GM12878 (cell line): ENCODE measurements at regions not wholly inside any gene's neighbourhood (a gene's known extent, or its start where the extent isn't known, plus 50 kb on each side); places are given as distances from the start of the nearest gene placed in this dataset.

Experiments
- ATAC-seq: fragments of 200-7000 bp; cut with Tn5 transposase; 3 replicates; pipeline ENCODE4 v1.9.1; 2020; ENCODE audit warnings: mild to moderate bottlenecking, moderate library complexity
- BruUV-seq: library from RNA; stranded (reverse); fragments of 400-500 nt; replicated peaks from 2 replicates; lab custom pipeline; 2021; lab: Mats Ljungman, UMichigan
- CTCF ChIA-PET: fragments of 300-600 bp; sonication (Branson Sonifier 250); formaldehyde crosslinking; extraction: SDS; loops from one replicate; lab custom pipeline; 2021; ENCODE audit warnings: inconsistent platforms; lab: Yijun Ruan, JAX
- POLR2A ChIA-PET: fragments of 350-600 bp; formaldehyde crosslinking; extraction: SDS; loops from one replicate; lab custom pipeline; 2021; ENCODE audit warnings: inconsistent platforms; lab: Charles Lee
- RAD21 ChIA-PET: fragments of 300-600 bp; sonication (Branson Sonifier 250); formaldehyde crosslinking; loops from one replicate; lab custom pipeline; 2023; ENCODE audit warnings: antibody characterized with exemption; ENCODE audit not compliant: unreplicated experiment; lab: Charles Lee
- SMC1A ChIA-PET: fragments of 300-600 bp; sonication (Branson Sonifier 250); formaldehyde crosslinking; loops from one replicate; lab custom pipeline; 2023; ENCODE audit not compliant: unreplicated experiment, uncharacterized antibody; lab: Charles Lee
- DNase-seq: peaks from one replicate; pipeline ENCODE4 v3.0.0-alpha.2; 2011; ENCODE audit warnings: low read depth, low spot score
- FAIRE-seq: peaks from 3 replicates; lab custom pipeline; 2011; peaks lifted over from hg19 to GRCh38; lab: Jason Lieb, UNC
- H2AFZ ChIP-seq: 2 replicates; pipeline ENCODE4 v1.6.0; 2011; ENCODE audit warnings: low read depth, low read length, control low read depth; ENCODE audit not compliant: control insufficient read depth
- H3K27ac ChIP-seq: 2 replicates; pipeline ENCODE4 v1.5.1; 2011; ENCODE audit warnings: control low read depth; ENCODE audit not compliant: control insufficient read depth, insufficient read depth
- H3K27me3 ChIP-seq, 2 experiments: replicated peaks in 1 of 2; 2 replicates each; pipeline versions ENCODE4 v1.6.0 to v1.6.1; 2011; ENCODE audit warnings: low read length in 1 of 2; ENCODE audit not compliant: control insufficient read depth in 2 of 2, insufficient read depth in 2 of 2
- H3K36me3 ChIP-seq, 2 experiments: 2 replicates each; pipeline ENCODE4 v1.5.1; 2011; ENCODE audit warnings: low read length in 1 of 2; ENCODE audit not compliant: control insufficient read depth in 2 of 2, insufficient read depth in 2 of 2
- H3K4me1 ChIP-seq: 2 replicates; pipeline ENCODE4 v1.6.1; 2011; ENCODE audit warnings: mild to moderate bottlenecking, low read length, moderate library complexity, mixed read lengths; ENCODE audit not compliant: control insufficient read depth, insufficient read depth
- H3K4me2 ChIP-seq: 2 replicates; pipeline ENCODE4 v1.6.0; 2011; ENCODE audit warnings: control low read depth; ENCODE audit not compliant: control insufficient read depth, insufficient read depth
- H3K4me3 ChIP-seq: fragments of 200-600 bp; sonication (generic); 2 replicates; pipeline ENCODE4 v1.5.1; 2016
- H3K79me2 ChIP-seq: 2 replicates; pipeline ENCODE4 v1.6.0; 2011; ENCODE audit warnings: low read length; ENCODE audit not compliant: control insufficient read depth, insufficient read depth
- H3K9ac ChIP-seq: 2 replicates; pipeline ENCODE4 v1.8.0; 2011; ENCODE audit warnings: low read length, control low read depth, mixed read lengths; ENCODE audit not compliant: control insufficient read depth, insufficient read depth
- H3K9me3 ChIP-seq: replicated peaks from 3 replicates; pipeline ENCODE4 v1.5.1; 2011; ENCODE audit warnings: mild to moderate bottlenecking, low read length; ENCODE audit not compliant: control insufficient read depth, insufficient read depth
- H4K20me1 ChIP-seq: 2 replicates; pipeline ENCODE4 v1.6.0; 2011; ENCODE audit not compliant: control insufficient read depth, insufficient read depth
- BCLAF1 ChIP-seq: fragments of 450-650 bp; IDR thresholded peaks from 2 replicates; pipeline ENCODE4 v1.6.1; 2017; ENCODE audit warnings: antibody characterized with exemption, mild to moderate bottlenecking, moderate library complexity
- CHD4 ChIP-seq: fragments of 200-600 bp; sonication (generic); IDR thresholded peaks from 2 replicates; pipeline ENCODE4 v1.6.1; 2016; ENCODE audit warnings: mild to moderate bottlenecking
- E2F4 ChIP-seq: IDR thresholded peaks from 2 replicates; pipeline ENCODE4 v1.6.1; 2012; ENCODE audit warnings: low read depth, low read length, improper control_type of control experiment
- EED ChIP-seq: sonication (generic); IDR thresholded peaks from 2 replicates; pipeline ENCODE4 v1.6.1; 2016; ENCODE audit warnings: antibody characterized with exemption, low read depth
- FOXK2 ChIP-seq: fragments of 450-650 bp; IDR thresholded peaks from 2 replicates; pipeline ENCODE4 v1.6.1; 2017; ENCODE audit warnings: mild to moderate bottlenecking, moderate library complexity
- GABPA ChIP-seq: IDR thresholded peaks from 2 replicates; pipeline ENCODE4 v1.6.1; 2014; ENCODE audit warnings: antibody characterized with exemption, low read depth, mild to moderate bottlenecking, inconsistent platforms
- HDGF ChIP-seq: fragments of 450-650 bp; IDR thresholded peaks from 2 replicates; pipeline ENCODE4 v1.6.1; 2016; ENCODE audit warnings: antibody characterized with exemption
- IKZF2 ChIP-seq, 2 experiments: fragments of 450-650 bp; IDR thresholded peaks; 2 replicates each; pipeline ENCODE4 v1.6.1; 2017; ENCODE audit warnings: mild to moderate bottlenecking in 2 of 2, moderate library complexity in 2 of 2
- IRF3 ChIP-seq: fragments of 450-650 bp; IDR thresholded peaks from 2 replicates; pipeline ENCODE4 v1.6.1; 2014; ENCODE audit warnings: mild to moderate bottlenecking
- MLLT1 ChIP-seq: fragments of 450-650 bp; IDR thresholded peaks from 2 replicates; pipeline ENCODE4 v1.6.1; 2016; ENCODE audit warnings: mild to moderate bottlenecking
- MXI1 ChIP-seq: fragments of 150-350 bp; IDR thresholded peaks from 2 replicates; pipeline ENCODE4 v1.6.1; 2011; ENCODE audit warnings: low read depth, mild to moderate bottlenecking, inconsistent platforms, low read length, improper control_type of control experiment
- NRF1 ChIP-seq: conservative IDR thresholded peaks from 2 replicates; pipeline ENCODE4 v1.6.1; 2011; ENCODE audit warnings: mild to moderate bottlenecking, low read depth, low read length, improper control_type of control experiment
- RB1 ChIP-seq: fragments of 450-650 bp; formaldehyde crosslinking; IDR thresholded peaks from 2 replicates; pipeline ENCODE4 v1.6.1; 2017; ENCODE audit warnings: mild to moderate bottlenecking, borderline replicate concordance
- RELA ChIP-seq: fragments of 450-650 bp; IDR thresholded peaks from 2 replicates; pipeline ENCODE4 v1.8.0; 2014; ENCODE audit warnings: borderline replicate concordance; ENCODE audit not compliant: partially characterized antibody
- SMARCA5 ChIP-seq: fragments of 450-650 bp; IDR thresholded peaks from 2 replicates; pipeline ENCODE4 v1.6.1; 2017; ENCODE audit warnings: mild to moderate bottlenecking
- SUPT20H ChIP-seq: IDR thresholded peaks from 2 replicates; pipeline ENCODE4 v1.6.1; 2011; ENCODE audit warnings: low read depth, mild to moderate bottlenecking, low read length, moderate library complexity, borderline replicate concordance; ENCODE audit not compliant: control insufficient read depth
- ZNF207 ChIP-seq: fragments of 450-650 bp; IDR thresholded peaks from 2 replicates; pipeline ENCODE4 v1.6.1; 2014; ENCODE audit warnings: antibody characterized with exemption, mild to moderate bottlenecking, borderline replicate concordance
- WGBS: methylation state at CpG from one replicate; pipeline ENCODE4 v1.1.6; 2016; ENCODE audit warnings: low lambda C conversion rate; ENCODE audit not compliant: insufficient replicate concordance, insufficient coverage; ENCODE audit errors: missing lambda C conversion rate; 5-methylcytosine and 5-hydroxymethylcytosine counted together
- in situ Hi-C: fragments of 300-500 bp; cut with MboI; formaldehyde crosslinking; loops from 9 replicates; pipeline ENCODE4 v1.14.3; 2018; ENCODE audit warnings: mixed read lengths
- intact Hi-C: fragments of 100-400 bp; cut with micrococcal nuclease; formaldehyde crosslinking; loops from one replicate; pipeline ENCODE4 v1.14.2; 2022; ENCODE audit not compliant: unreplicated experiment
- TF ChIP-seq, protein P1 (sequence below): IDR thresholded peaks from 2 replicates; pipeline ENCODE4 v1.6.1; 2012; ENCODE audit warnings: low read length, inconsistent platforms

GRCh38 chr10:83083831-83084230, 1055.5 kb upstream of the GHITM start (continued):
- TF ChIP-seq BCLAF1 (no peak), ZNF207 (no peak), NRF1 (no peak)

- SMC1A ChIA-PET: no interaction called here
- Histone ChIP-seq H3K36me3 (no peaks in the 10 kb centered on the region), H3K9ac (no peak overlapping the region), H3K27ac (no peak overlapping the region), H3K4me3 (no peak overlapping the region), H4K20me1 (no peaks in the 10 kb centered on the region), H3K9me3 (no peaks in the 10 kb centered on the region), H3K4me1 (no peaks in the 10 kb centered on the region), H3K27me3 (no peaks in the 10 kb centered on the region), H3K4me2 (no peak overlapping the region), H3K79me2 (no peaks in the 10 kb centered on the region), H2AFZ (no peak overlapping the region)
- no TSS peak for BruUV-seq
- ATAC-seq (no peak), DNase-seq (no peak), FAIRE-seq (no peak)
- RAD21 ChIA-PET: no interaction called here
- 37% methylated on average over 3 of the region's 3 CpGs for WGBS
- POLR2A ChIA-PET: no interaction called here
- intact Hi-C loops (no loop called here), in situ Hi-C loops (no loop called here)
- CTCF ChIA-PET: no interaction called here
- TF ChIP-seq MXI1 (no peak), FOXK2 (no peak), MLLT1 (no peak), IRF3 (no peak), IKZF2 (IDR thresholded peaks at IDR 0.05) (no peak), GABPA (no peak), CHD4 (no peak), RELA (no peak), EED (no peak), SUPT20H (no peak), RB1 (no peak), HDGF (no peak), SMARCA5 (no peak), E2F4 (no peak)
- TF ChIP-seq, protein P1, sequence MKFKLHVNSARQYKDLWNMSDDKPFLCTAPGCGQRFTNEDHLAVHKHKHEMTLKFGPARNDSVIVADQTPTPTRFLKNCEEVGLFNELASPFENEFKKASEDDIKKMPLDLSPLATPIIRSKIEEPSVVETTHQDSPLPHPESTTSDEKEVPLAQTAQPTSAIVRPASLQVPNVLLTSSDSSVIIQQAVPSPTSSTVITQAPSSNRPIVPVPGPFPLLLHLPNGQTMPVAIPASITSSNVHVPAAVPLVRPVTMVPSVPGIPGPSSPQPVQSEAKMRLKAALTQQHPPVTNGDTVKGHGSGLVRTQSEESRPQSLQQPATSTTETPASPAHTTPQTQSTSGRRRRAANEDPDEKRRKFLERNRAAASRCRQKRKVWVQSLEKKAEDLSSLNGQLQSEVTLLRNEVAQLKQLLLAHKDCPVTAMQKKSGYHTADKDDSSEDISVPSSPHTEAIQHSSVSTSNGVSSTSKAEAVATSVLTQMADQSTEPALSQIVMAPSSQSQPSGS: no peak
These were observed 1050.0 kb upstream of the GHITM start for GRCh38 chr10:83089335-83089734.
